Kidney glomerular epithelial cell (primary cell): ENCODE measurements at regions not wholly inside any gene's neighbourhood (a gene's known extent, or its start where the extent isn't known, plus 50 kb on each side); places are given as distances from the start of the nearest gene placed in this dataset.
A peak's percentile ranks its signal among the peaks of the same experiment; 100 is the strongest.

Source experiments
- DNase-seq: peaks from one replicate; lab custom pipeline; 2025; lab: John Stamatoyannopoulos, UW

DNA sequence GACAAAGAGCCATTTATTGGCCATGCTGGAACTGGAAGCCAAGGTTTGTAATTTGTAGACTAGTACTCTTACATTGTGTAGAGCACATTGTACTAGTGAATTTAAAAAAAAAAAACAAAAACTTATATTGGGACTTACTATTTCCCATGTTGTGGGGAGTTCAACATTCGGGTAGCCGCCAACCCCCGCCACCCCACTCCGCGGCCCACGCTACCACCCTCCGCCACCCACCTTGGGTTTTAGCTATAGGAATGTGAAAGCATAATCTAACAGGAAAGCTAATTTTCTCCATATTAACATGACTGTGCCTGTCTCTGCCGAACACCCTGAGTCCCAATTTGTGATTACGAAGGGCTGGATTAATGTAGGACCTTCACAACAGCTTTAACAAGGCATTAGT, 275.8 kb downstream of the FIGN start:
- DNase-seq: no peak

DNA sequence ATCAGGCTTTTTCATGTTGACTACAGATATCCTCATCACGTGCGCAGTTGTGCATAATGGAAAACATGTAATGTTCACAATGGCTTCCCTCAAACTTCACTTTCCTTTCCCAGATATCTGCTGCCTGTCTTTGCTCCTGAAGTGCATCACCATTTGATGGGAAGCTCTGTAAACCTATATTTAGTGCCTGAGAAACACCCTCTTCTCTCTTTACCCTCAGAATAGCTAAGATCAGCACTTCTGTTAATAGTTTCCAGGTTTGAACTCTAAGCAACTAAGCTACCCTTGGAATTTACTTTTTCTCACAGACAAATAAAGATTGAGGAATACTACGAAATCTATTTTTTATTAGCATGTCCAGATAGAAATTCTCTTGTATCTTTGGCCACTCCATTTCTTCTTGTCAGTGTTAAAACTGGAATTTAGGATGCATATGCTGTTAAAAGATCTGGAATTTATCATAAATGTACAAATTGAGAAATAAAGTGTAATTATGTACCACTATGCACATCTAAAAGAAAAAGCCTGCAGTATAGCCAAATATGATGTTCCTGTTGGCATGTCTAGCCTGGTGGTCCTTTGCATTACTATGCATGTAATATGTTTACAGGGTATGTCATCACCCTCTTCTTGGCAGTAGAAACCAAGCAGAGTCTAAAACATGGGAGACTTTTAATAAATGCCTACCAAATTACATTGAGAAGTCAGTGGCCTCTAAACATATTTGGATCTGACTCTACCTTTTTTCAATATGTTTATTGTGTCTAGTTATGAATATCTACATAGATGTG, 278.7 kb downstream of the FIGN start:
- no peak for DNase-seq

DNA sequence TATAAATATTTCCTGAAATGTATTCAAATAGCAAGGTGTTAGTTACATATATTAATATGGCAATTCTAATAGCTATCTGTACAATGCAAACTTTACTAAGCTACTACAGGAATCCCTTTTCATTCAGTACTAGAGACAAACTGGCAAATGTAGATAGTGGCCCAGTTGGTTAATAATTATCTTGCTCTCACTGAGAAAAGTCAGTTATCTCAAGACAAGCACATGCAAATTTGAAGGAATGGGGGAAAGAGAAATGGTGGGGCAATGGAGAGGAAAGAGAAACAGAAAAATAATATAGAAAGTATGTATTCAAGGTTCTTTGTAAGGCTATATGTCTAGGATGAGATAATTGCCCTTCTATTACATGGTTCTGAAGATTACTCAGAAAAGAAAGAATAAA, 280.0 kb downstream of the FIGN start:
- DNase-seq: no peak

DNA sequence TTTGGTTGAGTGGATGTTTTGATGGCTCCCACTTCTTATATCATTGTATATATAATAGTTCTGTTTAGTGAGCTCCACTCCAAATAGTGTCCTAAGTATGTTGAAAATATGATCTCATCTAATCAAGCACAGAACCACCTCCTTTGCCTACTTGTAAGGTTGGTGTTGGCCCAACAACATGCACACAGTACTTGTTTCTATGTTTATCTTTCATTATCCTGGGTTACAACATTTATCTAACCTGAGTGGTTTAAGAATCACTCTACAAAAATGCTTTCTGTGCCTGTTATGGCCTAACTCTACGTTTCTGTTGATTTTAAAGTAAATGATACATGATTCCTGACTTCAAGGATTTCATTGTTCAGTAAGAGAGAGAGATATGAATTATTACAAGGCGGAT, 281.9 kb downstream of the FIGN start:
- DNase-seq: peak; percentile 26

DNA sequence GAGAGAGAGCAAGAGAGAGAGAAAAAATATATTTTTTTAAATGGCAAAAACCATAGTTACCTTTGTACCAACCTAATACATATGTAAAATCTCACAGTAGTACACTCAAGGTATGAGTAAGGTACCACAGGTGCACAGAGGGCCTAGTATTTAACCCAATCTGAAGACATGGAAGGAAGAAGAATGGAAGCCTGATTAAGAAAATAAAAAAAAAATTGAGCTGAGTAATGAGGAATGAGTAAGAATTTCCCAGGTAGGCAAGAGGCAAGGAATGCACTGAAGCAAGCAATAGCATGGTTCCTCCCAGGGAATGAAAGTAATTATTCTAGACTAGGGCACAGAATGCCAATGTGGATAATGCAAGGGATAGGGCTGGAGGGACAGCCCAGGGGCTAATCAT, 294.2 kb downstream of the FIGN start:
- peak; percentile 66 for DNase-seq

DNA sequence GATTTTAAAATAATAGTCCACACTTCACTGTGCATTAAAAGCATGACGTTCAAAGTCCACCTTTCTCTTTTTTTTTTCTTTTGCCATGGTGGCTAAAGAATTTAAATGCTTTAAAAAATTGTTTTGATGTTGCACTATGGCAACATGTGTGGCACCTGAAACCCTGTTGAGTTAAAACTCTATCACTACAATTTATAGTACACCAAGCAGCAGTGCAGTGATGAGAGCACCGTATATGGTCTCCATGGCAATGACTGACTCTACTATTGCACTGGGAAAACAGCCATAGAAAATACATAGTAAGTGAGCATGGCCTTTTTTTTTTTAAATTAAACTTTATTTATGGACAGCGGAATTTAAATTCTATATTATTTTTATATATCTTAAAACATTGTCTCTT, 298.8 kb downstream of the FIGN start:
- no peak for DNase-seq

DNA sequence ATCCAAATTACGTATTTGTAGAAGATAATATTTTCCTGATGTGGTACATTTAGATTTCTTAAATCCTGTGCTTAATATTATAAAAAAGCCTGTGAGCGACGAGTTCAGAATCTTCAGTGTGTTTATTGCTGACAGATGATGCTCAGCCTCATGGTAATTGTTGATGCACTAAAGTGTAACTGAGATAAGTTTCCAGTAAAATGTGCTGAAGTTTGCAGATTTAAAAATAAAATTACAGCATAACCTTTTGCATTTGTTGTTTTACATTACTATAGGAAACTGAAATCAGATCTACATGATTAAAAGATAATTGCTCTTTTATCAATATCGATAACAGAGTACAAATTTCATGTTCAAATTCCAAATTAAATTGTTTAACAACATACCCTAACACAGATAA, 307.6 kb downstream of the FIGN start:
- no peak for DNase-seq

DNA sequence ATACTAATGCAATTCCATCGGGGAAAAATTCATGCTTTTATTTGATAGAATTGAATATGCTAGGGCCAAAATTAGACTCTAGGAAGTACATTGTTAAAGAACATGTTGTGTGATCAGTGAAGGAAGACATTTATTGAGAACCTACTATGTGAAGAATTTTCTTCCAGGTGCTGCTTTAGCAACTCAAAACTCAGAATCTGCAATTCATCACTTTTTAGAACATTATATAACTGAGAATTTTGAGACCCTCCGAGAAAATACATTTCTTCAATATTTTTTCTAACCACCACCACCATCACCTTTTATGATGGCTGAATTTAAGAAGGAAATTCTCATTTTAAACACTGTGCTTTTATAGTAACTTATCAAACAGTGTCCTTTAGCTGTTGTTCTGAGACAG, 315.2 kb downstream of the FIGN start:
- no peak for DNase-seq

DNA sequence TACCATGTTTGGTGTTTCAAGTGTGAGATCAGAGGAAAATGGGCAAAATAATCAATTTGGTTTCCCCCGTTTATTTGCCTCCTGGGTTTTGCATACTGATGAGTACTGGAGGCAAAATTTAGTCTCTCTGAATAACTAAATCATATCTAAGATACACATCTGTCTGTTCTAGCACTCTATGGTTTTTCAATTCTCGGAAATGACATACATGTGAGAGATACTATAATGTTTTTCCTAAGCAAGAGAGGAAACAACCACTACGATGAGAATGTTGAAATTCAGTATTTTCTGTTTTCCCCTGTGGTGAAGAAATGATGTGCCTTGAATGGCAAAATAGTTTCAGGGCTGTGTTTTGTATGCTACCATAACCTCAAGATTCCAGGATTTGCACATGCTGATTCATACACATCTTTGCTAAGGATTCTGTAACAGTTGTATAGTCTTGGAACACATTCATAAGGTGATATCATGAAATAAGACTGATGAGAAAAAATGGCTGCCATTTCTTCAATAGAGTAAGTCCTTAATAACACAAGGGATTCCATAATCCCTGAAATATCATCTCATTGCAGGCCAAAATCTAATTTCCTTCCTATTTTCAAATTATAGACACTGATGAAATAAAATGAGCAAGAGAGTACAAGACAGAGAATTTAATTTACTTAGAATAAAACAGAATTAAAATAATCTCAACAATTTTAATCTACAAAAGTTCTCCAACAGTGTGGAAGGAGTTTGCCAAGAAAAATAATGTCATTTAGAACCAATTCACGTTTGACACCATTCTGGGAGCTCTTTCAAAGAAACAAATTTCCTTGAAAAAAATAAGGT, 316.6 kb downstream of the FIGN start:
- no peak for DNase-seq

DNA sequence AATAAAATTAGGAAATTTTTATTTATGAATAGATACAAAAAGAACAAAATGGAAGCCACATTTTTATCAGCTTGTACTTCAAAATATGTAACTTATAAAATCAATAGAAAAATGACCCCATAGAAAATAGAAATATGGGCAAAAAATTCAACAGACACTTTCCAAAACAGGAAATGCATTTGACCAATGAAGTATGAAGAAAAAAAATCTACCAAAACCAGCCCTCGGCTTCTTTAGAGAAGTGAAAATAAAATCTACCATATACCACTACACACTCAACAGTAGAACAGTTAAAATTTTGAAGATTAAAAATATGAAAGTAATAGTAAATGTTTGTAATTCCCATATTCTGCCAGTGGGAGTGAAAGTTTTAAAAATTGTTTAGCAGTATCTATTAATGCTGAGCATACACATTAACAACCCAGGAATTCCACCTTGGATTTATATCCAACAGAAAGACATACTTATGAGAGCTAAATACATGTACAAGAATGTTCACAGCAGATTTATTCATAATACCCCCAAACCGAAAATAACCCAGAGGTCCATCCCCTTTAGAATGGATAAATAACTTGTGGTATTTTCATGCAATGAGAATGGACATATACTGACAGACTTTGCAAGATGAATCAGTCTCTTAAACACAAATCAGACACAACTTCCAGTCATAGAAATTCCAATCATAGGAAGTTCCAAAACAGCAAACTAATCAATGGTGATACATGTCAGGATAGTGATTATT, 318.0 kb downstream of the FIGN start:
- no peak for DNase-seq

DNA sequence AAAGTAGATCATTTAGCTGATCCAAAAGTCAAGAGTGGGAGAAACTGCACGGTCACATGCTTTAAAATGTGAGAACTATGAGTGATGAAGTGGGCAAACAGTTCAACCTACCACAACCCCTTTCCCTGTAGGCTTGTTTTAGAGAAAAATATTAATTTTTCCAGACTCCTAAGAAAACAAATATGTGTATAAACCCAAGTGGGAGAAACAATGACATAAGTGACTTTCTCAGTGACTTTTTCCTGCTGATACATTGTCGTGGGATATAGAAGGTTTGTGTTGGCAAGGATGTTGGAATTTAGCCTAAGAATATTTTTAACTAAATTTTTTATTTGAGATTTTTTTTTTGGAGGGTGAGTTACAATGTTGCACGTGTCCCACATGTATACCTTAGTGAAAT, 321.7 kb downstream of the FIGN start:
- DNase-seq: no peak

DNA sequence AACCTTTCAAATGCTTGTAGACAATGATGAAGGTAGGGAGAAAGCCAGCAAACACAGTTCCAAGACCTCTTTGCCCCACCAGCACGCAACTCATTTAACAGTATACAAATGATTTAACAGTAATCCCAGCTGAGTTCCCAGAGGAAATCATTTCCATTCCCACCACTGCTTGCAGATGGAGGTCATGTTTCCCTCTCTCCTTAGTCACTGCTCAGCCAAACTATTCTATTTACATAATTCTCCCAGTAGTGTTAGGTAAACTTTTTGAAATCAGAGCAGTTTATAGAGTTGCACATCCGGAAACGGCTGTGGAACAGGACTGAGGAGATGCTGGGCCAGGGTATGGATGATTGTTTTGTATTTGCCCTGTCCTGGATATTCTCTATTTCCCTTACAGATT, 328.5 kb downstream of the FIGN start:
- DNase-seq: no peak

DNA sequence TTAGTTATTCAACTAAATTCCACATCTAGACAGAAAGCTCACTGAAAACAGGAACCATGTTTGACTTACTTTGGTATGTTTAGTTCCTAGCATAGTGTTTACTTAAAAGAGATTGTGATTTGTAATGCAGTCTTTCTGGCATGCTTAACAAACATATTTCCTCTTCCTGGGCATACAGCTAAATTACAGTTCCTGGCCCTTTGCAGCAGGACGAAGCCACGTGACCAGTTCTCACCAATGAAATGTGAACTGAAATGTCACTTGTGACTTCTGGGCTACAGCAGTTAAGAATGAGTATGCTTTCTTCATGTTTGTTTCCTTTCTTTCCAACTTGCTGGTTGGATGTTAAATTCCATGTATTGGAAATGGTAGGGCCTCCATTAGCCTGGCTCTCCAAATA, 330.5 kb downstream of the FIGN start:
- DNase-seq: no peak

DNA sequence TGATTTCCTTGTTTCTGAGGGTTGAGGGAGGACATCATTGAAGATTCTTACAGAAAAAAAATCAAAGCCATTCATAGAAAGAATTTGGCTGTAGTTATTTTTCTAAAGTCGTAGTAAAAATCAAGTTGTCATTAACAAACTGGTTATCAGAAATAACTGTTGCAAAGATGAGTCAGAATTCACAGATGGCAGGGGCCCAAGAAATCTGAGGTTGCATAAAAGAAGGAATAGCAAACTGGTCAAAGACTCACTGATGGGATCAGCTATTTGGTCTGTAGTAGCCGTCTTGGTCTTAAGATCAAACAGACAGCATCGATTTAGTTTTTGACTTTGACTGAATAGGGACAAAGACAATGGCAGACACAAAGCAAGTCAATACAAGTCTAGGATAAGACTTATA, 334.3 kb downstream of the FIGN start:
- DNase-seq: peak; percentile 1

DNA sequence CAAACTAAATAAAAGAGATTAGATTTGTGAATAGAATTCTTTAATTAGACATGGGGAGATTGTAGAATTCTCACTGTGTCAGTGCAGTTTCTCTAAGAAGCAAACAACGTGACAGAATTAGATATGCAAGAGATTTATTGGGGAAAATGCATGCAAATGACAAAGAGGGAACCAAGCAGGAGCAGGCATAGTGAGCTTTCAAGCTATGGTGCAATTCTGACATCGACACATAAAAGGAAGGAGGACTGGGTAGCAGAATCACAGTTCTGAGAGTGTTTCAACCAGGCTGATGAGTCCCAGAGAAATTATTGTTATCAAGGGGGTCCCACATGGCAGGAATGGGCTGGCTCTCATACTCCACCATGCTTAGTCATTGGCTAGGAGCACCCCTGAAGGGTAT, 338.4 kb downstream of the FIGN start:
- DNase-seq: no peak

DNA sequence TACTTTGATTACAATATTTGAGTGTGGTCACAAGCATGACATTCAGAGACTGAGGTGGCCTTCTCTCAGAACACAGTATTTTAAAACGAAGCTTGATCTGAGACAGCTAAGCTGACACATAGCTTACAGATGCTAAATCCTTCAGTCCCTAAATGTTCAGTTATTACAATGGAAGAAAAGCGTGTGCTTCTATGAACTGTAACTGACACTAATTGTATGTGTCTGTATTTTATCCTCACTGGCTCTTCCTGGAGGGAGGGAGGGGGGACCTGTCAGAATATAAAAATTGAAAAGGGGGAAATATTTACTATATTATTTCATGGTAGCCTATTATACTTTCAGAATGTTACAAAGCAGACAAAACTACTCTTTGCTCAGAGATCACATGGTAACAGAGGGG, 340.2 kb downstream of the FIGN start:
- DNase-seq: no peak

DNA sequence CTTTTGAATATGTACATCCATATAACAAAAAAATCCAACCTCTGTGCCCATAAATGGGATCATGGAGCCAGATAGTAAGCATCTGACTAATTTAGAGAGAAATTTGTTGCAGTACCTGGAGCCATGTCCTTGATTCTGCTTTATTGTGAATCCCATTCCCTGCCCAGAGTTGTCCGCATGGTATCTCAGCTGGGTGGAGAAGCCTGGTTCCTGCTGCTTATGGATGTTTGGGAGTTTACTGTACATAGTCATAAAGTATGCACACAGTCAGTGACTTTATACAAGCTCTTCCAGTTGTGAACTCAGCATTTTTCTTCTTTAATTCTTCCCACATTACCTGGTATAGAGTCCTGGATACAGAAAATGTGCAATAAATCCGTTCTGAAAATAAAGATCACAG, 346.0 kb downstream of the FIGN start:
- no peak for DNase-seq

DNA sequence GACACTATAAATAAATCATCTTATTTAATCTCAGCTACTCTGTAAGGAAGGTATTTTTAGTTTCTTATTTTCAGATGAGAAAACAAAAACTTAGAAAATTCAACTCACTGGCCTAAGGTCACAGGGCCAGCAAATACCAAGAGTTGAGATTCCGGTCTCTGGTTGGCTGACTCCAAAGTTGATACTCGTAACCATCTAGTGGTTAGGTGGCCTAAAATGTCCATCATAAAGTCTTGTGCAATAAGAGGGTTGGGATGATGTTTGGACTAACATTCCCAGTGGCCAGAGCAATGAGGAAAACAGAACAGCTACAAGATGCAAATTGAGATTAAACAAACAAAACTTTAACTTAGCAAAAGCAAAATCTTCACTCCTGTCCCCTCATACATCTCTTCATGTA, 360.3 kb downstream of the FIGN start:
- DNase-seq: no peak

DNA sequence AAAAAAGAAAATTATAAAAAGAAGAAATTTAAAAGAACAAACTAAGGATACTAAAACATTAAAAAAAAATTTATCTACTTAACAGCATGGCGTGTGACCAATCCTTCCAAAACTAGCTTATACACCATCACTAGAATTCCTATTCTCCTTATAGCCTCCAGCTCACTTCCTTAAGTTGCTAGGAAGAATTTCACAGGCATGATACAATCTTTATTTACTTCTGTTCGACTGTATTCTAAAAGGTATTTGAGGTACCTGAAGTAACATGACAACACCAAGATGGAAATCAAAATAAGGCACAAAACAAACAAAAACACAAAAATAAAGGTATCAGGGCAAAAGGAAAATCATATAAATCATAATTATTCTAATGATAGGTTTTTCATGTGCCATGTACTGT, 360.7 kb downstream of the FIGN start:
- DNase-seq: no peak

DNA sequence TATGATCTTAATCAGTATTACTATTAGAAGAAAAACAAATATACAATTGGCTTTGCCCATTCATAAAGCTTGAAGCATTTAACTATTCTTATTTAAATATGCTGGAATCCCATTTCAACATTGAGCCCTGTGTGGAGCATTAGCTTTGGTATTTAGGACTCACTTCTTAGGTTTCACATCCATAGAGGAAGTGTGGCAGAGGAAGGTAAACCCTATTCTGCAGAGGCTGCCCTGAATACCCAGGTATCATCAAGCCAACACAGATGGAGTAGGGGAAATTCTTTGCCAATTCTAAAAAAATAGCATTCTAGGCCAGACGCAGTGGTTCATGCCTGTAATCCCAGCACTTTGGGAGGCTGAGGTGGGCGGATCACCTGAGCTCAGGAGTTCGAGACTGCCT, 361.5 kb downstream of the FIGN start:
- DNase-seq: no peak

DNA sequence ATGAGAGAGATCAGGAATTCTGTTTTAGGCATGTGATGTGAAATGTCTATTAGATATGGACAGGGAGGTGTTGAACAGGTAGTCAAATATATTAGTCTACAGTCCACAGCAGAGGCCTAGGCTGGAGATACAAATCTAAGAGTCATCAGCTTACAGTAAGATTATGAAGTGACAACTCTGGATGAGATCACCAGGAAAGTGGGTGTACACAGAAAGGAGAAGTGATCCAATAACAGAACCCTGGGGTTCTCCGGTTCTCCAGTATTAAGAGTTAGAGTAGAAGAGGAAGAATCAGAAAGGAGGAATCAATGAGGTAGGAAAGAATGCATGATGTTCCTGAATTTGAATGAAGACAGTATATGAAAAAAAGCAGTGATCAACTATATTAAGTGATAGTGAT, 362.3 kb downstream of the FIGN start:
- no peak for DNase-seq

DNA sequence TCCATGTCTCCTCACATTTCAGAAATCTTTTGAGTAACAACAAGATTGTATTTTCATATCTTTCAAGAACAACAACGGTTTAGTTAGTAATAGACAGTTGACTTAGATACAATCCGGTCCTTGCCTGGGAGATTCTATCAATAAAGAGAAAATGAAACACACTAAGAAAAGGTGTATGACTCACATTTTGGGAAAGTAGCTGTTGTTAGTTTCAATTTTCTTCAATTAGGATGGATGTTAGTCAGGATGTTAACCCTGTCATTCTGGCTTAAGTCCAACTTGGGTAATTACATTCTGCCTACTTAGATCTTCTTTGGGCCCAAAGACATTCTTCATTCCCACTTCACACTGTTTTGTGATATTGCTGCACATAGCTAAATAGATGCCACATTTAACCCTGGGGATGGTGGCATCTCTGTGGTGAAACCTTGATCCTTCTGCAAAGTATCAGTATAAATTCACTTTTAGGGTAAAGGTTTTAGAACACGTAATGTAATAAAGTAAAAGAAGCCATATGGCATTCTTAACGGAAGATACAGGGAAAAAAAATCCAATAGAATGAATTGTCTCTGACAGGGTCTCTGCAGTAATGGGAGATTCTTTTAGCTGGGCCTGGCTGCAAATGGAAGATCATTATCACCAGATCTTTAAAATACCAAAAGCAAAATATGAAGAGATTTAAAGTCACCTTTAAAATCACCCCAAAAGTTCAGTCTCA, 365.5 kb downstream of the FIGN start:
- DNase-seq: no peak
